Activated naive CD4-positive, alpha-beta T cell (primary cell): ENCODE measurements at regions not wholly inside any gene's neighbourhood (a gene's known extent, or its start where the extent isn't known, plus 50 kb on each side); places are given as distances from the start of the nearest gene placed in this dataset.
"Not testable (repeated sequence)": the region's sequence is repeated elsewhere in the genome, so short reads cannot be mapped to it uniquely, and the experiment has no call there.

ENCODE experiments used
- DNase-seq, 4 experiments: peaks; one replicate each; lab custom pipeline; 2025; lab: John Stamatoyannopoulos, UW

DNA sequence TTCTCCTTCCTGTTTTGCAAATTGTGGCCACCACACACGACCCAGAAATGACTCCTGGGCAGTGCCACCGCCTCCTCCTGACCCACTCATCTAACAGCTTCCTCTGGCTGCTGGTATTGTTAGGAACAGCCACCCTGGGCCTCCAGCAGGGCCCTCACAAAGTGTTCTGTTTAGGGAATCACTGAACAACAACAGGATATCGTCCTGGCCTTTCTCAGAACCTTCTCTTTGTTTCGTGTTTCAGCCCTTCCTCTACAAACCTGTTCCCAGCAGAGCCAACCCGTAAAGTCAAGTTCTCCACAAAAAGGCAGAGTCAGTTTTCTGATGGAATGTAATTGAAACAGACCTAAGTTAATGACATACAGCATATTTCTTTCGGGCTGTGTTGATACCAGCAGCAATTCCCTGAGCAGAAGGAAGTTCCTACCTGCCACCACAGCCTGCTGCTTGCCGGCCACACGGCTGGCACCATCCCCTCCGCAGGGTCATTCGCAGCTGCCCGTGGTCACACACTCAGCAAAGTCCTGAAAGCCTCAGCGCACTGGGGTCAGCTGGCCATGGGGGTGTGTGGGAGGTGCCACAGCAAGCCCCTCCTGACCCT, 91.7 kb upstream of the PITRM1 start:
- DNase-seq = no peak

- DNase-seq = no peak
Measured at GRCh38 chr10:3263747-3264146, 91.2 kb upstream of the PITRM1 start.

DNA sequence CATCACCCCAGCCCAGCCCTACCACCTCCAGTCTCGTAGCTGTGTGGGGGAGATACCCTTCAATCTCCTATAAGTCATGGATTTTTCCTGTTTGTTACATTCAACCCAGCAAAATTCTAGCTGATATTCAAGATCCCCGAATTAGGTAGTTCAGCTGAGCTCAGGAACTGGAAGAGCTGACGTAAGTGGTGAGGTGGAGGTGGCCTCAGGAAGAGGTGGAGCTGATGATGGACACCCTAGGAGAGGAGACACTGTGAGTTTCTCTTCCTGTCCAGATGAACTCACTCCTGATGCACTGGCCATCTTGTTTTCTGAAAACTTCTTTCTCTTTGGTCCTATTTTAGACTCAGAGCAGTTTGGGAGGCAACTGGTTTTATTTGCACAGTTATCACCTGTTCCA, 90.5 kb upstream of the PITRM1 start:
- no peak for DNase-seq

DNA sequence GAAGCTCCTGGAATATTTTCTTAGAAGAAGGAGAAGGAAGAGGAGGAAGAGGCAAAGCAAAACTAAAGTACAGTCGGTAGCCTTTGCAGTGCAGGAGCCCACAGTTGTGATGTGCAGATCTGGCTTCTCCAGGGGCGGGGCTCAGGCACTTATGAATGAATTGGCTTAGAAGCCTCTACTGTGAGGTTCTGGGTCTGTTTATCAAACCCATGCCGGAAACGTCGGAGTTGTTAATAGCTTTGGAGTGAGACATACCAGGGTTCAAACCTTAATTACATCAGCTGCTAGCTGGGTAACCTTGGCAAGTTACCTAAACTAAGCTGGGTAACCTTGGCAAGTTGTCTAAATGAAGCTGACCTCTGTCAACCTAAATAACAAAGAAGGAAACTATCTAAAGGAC, 89.3 kb upstream of the PITRM1 start:
- no peak for DNase-seq

GRCh38 chr10:3260066-3260834, 87.7 kb upstream of the PITRM1 start:
- DNase-seq = no peak

DNA sequence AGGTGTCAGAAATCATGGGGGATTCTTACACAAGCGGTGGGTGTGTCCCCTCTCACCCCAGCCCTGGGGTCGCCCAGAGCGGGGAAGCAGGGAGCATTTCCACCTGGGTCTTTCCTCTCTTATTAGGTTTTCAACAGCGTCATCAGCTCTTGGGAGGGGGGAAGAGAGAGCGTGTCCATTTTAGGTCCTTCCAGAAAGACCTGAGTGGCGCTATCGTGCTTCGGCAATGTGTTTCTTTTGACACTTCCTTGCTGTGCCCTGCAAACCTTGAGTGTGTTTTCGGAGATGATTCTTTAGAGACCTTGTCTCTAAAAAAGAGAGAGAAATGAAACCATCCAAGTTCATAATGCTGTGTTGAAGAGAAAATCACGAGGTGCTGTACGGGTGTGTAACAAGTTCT, 86.9 kb upstream of the PITRM1 start:
- DNase-seq = no peak

GRCh38 chr10:3258394-3258793, 85.8 kb upstream of the PITRM1 start:
- no peak for DNase-seq

DNA sequence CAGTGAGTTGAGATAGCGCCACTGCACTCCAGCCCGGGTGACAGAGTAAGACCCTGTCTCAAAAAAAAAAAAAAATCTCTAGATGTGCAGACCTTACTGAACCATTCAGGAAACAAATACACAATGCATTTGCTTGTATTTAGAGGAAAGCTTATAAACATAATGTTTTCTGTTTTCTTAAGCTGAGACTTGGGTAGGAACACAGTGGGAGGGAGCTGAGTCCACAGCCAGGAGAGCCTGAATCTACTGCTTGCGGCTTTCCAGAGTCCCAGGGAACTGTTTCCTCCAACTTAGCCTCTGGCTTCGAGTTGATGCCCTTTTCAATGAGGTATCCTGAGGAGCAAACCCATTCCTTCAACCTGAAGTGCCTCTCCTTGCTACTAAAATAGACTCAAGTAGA, 83.0 kb upstream of the PITRM1 start:
- DNase-seq = no peak

- no peak for DNase-seq
Measured at GRCh38 chr10:3255075-3255474, 82.5 kb upstream of the PITRM1 start.

DNA sequence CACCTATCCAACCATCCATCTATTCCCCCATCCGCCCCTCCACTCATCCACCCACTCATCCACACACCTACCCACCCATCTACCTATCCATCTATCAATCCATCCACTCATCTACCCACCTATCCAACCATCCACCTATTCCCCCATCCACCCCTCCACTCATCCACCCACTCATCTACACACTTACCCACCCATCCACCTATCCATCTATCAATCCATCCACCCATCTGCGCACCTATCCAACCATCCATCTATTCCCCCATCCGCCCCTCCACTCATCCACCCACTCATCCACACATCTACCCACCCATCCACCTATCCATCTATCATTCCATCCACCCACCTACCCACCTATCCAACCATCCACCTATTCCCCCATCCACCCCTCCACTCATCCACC, 81.4 kb upstream of the PITRM1 start:
- DNase-seq = not testable (repeated sequence)

DNA sequence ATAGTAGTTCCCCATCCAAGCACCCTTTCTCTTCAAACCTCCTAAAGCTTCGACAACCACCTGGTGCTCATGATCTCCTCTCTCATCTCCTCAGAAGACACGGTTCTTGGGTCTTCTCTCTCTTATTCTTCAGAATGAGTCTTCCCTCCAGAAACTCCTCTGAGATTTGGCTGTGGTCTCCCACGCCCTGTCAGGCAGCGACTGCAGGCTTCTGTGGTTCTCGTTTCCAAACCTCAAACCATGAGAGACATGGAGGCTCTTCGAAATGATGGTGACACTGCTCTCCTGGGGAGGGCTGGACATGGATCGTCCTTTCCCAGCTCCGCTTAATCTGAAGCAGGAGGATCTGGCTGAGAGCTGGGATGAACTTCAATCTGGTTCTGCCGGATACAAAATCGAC, 78.6 kb upstream of the PITRM1 start:
- no peak for DNase-seq

DNA sequence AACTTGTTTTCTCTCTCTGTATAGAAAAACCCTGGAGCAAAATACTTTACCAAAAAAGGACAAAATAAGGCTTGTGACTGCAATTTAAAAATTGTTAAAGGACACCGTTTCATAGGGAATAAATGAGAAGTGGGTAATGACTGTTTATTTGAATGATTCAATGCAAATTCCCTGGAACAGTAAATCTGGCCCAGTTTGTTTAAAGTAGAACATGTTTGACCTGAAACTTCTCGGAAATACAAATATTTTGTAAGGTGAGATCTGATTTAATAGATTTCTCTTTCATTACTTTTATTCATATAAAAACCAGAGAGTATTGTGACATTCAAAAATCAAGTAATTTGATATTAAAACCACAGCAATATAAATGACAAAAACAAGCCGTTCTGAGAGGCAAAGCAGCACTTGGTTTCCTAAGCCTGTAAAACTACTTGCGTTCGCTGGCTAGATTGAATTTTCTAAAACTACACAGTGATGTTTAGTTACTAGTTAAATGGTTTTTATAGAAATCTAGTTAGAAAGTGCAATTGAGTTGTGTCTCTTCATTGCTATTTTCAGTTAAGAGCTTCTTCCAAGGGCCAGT, 76.8 kb upstream of the PITRM1 start:
- DNase-seq = no peak

GRCh38 chr10:3248526-3249306, 76.1 kb upstream of the PITRM1 start:
- DNase-seq = no peak

- DNase-seq = no peak
Measured at GRCh38 chr10:3245395-3245794, 72.8 kb upstream of the PITRM1 start.

DNA sequence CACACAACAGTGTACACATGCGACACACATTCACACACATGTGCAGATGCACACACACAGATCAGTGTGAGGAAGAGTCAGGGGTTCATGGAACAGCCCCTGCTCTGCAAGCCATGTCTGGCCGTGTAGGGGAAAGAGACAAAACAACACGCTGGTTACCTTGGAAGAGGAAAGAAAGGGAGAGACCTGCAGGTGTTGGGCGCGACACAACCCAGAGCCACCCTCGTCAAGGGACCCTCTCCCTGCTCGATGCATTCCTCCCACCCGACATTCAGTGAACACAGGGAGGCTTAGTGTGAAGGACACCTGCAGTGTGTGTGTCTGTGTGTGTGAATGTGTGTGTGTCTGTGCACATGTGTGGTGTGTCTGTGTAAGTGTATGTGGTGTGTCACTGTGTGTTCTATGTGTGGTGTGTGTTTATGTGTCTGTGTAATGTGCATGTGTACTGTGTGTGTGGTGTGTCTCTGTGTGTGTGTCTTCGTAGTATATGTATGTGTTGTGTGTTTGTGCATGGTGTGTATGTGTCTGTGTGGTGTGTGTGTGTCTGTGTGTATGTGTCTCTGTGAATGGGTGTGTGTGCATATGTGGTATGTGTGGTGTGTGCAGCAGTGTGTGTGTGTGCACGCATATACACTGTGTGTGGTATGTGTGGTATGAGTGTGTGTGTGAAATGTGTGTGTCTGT, 69.5 kb upstream of the PITRM1 start:
- no peak for DNase-seq

GRCh38 chr10:3241274-3241921, 68.8 kb upstream of the PITRM1 start:
- no peak for DNase-seq

GRCh38 chr10:3239920-3240894, 67.6 kb upstream of the PITRM1 start:
- no peak for DNase-seq

DNA sequence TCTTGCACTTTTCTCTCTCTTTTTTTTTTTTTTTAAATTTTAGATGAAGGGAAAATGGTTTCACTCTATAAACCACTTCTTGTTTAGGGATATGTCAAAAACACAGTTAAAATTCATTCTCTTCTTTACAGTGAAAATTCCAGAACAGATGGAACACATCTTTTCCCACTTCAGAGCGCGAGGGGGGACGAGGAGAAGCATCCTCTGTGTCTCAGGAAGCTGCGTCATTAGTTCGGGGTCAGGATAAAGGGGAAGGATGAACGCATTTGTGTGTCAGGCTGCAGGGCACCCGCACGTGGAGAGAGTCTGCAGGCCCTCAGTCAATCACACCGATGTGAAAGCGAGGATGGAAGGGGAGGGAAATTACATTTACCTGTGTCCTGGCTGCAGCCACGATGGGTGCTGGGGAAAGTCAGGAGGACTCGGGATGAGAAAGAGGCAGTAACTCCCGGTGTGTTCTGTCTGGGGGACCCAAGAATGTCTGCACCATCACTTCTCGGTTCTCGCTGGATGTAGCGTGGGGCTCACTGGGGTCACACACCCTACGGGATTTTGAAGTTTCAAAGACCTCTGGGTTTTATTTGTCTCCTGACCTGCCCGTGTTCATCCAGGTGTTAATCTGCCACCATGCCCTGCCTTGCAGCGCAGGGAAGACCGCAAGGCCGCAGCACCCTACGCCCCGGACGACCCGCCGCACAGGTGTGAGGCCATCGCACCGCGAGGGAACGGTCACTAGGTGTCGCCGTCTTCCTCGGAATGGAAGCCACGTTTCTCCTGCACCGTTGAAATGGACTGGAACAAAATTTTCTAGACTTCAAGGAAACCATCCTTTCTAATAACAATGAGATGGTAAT, 66.7 kb upstream of the PITRM1 start:
- DNase-seq = peak; percentile 40 to 59 (median 55)

DNA sequence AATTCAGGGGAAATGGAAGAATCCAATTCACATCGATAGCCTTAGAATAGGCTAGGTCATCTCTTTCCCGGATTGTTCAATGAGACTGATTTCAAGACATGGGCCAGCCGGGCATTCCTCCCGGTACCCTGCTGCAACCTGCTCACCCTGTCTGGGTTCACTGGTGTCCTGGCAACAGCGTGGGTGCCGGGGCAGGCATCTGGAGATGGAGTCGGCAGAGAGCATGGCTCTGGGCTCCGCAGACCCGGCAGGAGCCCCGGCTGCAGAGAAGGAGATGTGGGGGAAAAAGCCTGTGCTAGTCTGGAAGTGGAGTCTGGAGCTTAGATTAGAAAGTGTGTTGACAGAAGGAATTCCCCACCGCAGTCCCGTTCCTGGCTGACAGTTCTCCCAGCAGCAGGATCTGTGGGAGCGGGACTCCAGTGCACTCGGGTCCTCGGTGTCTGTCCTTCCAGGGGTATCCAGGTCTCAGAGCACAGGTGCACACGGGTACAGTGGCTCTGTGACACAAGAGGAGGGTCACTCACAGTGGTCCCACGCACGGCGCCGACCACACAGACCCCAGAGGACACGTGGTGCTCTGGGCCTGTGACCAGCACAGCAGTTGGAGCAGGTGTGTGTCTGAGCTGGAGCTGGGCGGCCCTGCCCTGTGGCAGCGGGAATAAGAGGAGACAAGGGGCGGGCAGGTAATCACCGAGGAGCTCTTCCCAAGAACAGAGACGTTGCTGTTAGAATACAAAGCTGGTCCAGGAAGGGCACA, 65.7 kb upstream of the PITRM1 start:
- DNase-seq = no peak
